IMR-90 (cell line): ENCODE measurements at regions not wholly inside any gene's neighbourhood (a gene's known extent, or its start where the extent isn't known, plus 50 kb on each side); places are given as distances from the start of the nearest gene placed in this dataset.
A peak's percentile ranks its signal among the peaks of the same experiment; 100 is the strongest.

Experiments used
- ATAC-seq: fragments of 200-7000 bp; cut with Tn5 transposase; 2 replicates; pipeline ENCODE4 v1.9.1; 2020; ENCODE audit warnings: low read depth, mild to moderate bottlenecking, moderate library complexity
- BruUV-seq: library from RNA; stranded (reverse); fragments of 400-500 nt; replicated peaks from 2 replicates; lab custom pipeline; 2021; lab: Mats Ljungman, UMichigan
- CTCF ChIA-PET: fragments of 300-600 bp; formaldehyde crosslinking; extraction: SDS; loops from one replicate; lab custom pipeline; 2021; ENCODE audit warnings: antibody characterized with exemption; lab: Yijun Ruan, JAX
- POLR2A ChIA-PET: fragments of 300-600 bp; sonication (Branson Sonifier 250); formaldehyde crosslinking; loops from one replicate; lab custom pipeline; 2022; ENCODE audit warnings: antibody characterized with exemption; ENCODE audit not compliant: unreplicated experiment; lab: Charles Lee
- DNase-seq: peaks from one replicate; pipeline ENCODE4 v3.0.0; 2013
- H2AFZ ChIP-seq: replicated peaks from 2 replicates; pipeline ENCODE3; 2013; ENCODE audit warnings: low read length, mild to moderate bottlenecking; ENCODE audit not compliant: poor library complexity
- H2AK5ac ChIP-seq: 2 replicates; pipeline ENCODE4 v1.6.1; 2013; ENCODE audit warnings: low read depth, low read length, inconsistent platforms
- H2AK9ac ChIP-seq: replicated peaks from 2 replicates; pipeline ENCODE3; 2013; ENCODE audit warnings: mild to moderate bottlenecking, low read depth, low read length, moderate library complexity; ENCODE audit not compliant: poor library complexity
- H2BK120ac ChIP-seq: 2 replicates; pipeline ENCODE4 v1.6.1; 2013; ENCODE audit warnings: low read depth, low read length, inconsistent platforms
- H2BK15ac ChIP-seq: 3 replicates; pipeline ENCODE4 v1.6.1; 2013; ENCODE audit warnings: low read depth, low read length, inconsistent platforms
- H2BK20ac ChIP-seq: 2 replicates; pipeline ENCODE4 v1.6.1; 2013; ENCODE audit warnings: low read depth, mild to moderate bottlenecking, inconsistent platforms, low read length, moderate library complexity
- H2BK5ac ChIP-seq: 2 replicates; pipeline ENCODE4 v1.6.1; 2013; ENCODE audit warnings: mild to moderate bottlenecking, low read depth, low read length, inconsistent platforms; ENCODE audit not compliant: poor library complexity, severe bottlenecking
- H3K14ac ChIP-seq: replicated peaks from 2 replicates; pipeline ENCODE4 v1.6.1; 2013; ENCODE audit warnings: low read depth, low read length, inconsistent platforms
- H3K18ac ChIP-seq: 2 replicates; pipeline ENCODE4 v1.6.1; 2013; ENCODE audit warnings: low read depth, low read length, control low read depth
- H3K23ac ChIP-seq: 2 replicates; pipeline ENCODE4 v1.6.1; 2013; ENCODE audit warnings: low read depth, low read length, inconsistent platforms
- H3K27ac ChIP-seq: 2 replicates; pipeline ENCODE4 v1.5.1; 2013; ENCODE audit warnings: mild to moderate bottlenecking, control low read depth, low read length; ENCODE audit not compliant: insufficient read depth
- H3K27me3 ChIP-seq: 2 replicates; pipeline ENCODE4 v1.6.1; 2013; ENCODE audit warnings: low read length; ENCODE audit not compliant: control insufficient read depth, insufficient read depth
- H3K36me3 ChIP-seq: 2 replicates; pipeline ENCODE4 v1.6.1; 2013; ENCODE audit warnings: low read length, mixed read lengths; ENCODE audit not compliant: control insufficient read depth, insufficient read depth
- H3K4ac ChIP-seq: 2 replicates; pipeline ENCODE4 v1.6.1; 2013; ENCODE audit warnings: low read depth, low read length, inconsistent platforms
- H3K4me1 ChIP-seq: 2 replicates; pipeline ENCODE4 v1.6.1; 2013; ENCODE audit warnings: low read length, mixed read lengths; ENCODE audit not compliant: control insufficient read depth, insufficient read depth
- H3K4me2 ChIP-seq: 2 replicates; pipeline ENCODE4 v1.6.1; 2013; ENCODE audit warnings: low read depth, mild to moderate bottlenecking, control low read depth, low read length, moderate library complexity
- H3K4me3 ChIP-seq: 2 replicates; pipeline ENCODE4 v1.5.1; 2013; ENCODE audit warnings: low read depth, mild to moderate bottlenecking, control low read depth, low read length, moderate library complexity; ENCODE audit not compliant: insufficient read depth
- H3K56ac ChIP-seq: 2 replicates; pipeline ENCODE4 v1.6.1; 2013; ENCODE audit warnings: low read length, inconsistent platforms; ENCODE audit not compliant: insufficient read depth; ENCODE audit errors: extremely low read depth
- H3K79me1 ChIP-seq, 2 experiments: 2 replicates each; pipeline ENCODE4 v1.6.1; 2013; ENCODE audit warnings: low read length in 2 of 2, inconsistent platforms in 1 of 2, low read depth in 1 of 2
- H3K9ac ChIP-seq: 2 replicates; pipeline ENCODE4 v1.6.1; 2013; ENCODE audit warnings: low read depth, low read length, control low read depth
- H3K9me1 ChIP-seq: 2 replicates; pipeline ENCODE4 v1.6.1; 2013; ENCODE audit warnings: low read length, inconsistent platforms; ENCODE audit not compliant: insufficient read depth
- H3K9me3 ChIP-seq: 2 replicates; pipeline ENCODE4 v1.6.1; 2013; ENCODE audit warnings: low read length; ENCODE audit not compliant: control insufficient read depth, insufficient read depth
- H4K20me1 ChIP-seq: 2 replicates; pipeline ENCODE4 v1.6.1; 2013; ENCODE audit warnings: low read length, inconsistent platforms; ENCODE audit not compliant: insufficient read depth
- H4K5ac ChIP-seq: 2 replicates; pipeline ENCODE4 v1.6.1; 2013; ENCODE audit warnings: mild to moderate bottlenecking, low read depth, low read length, control low read depth
- H4K8ac ChIP-seq, 2 experiments: 2 replicates each; pipeline ENCODE4 v1.6.1; 2013; ENCODE audit warnings: low read depth in 2 of 2, low read length in 2 of 2, control low read depth in 1 of 2, inconsistent platforms in 1 of 2
- H4K91ac ChIP-seq: 2 replicates; pipeline ENCODE4 v1.6.1; 2013; ENCODE audit warnings: low read depth, low read length, inconsistent platforms; ENCODE audit not compliant: insufficient read depth
- CEBPB ChIP-seq: IDR thresholded peaks from 2 replicates; pipeline ENCODE4 v1.6.1; 2012; ENCODE audit warnings: low read depth, low read length, improper control_type of control experiment
- MAFK ChIP-seq: IDR thresholded peaks from 2 replicates; pipeline ENCODE4 v1.6.1; 2012; ENCODE audit warnings: low read depth, low read length, improper control_type of control experiment
- MAZ ChIP-seq: IDR thresholded peaks from 2 replicates; pipeline ENCODE4 v1.6.1; 2012; ENCODE audit warnings: low read depth, mild to moderate bottlenecking, low read length, improper control_type of control experiment, moderate library complexity, borderline replicate concordance
- RCOR1 ChIP-seq: IDR thresholded peaks from 2 replicates; pipeline ENCODE4 v1.6.1; 2012; ENCODE audit warnings: mild to moderate bottlenecking, low read length, improper control_type of control experiment; ENCODE audit not compliant: insufficient replicate concordance
- WGBS, 2 experiments: methylation state at CpG; one replicate each; pipeline versions ENCODE4 v1.1.5 to v1.1.7; 2013; ENCODE audit warnings: missing lambda C conversion rate in 2 of 2; ENCODE audit not compliant: insufficient read length in 1 of 2; ENCODE audit errors: extremely low coverage in 2 of 2; 5-methylcytosine and 5-hydroxymethylcytosine counted together
- dilution Hi-C: fragments of 300-500 bp; cut with HindIII; formaldehyde crosslinking; loops from one replicate; pipeline ENCODE4 v1.14.3; 2018; ENCODE audit warnings: low sequenced_read_pairs; ENCODE audit not compliant: unreplicated experiment
- in situ Hi-C: fragments of 300-500 bp; cut with MboI; formaldehyde crosslinking; loops from 3 replicates; pipeline ENCODE4 v1.14.3; 2019; ENCODE audit warnings: low sequenced_read_pairs, inconsistent platforms, mixed read lengths
- intact Hi-C: fragments of 100-400 bp; cut with micrococcal nuclease; formaldehyde crosslinking; loops from 2 replicates; pipeline ENCODE4 v1.10.0; 2022

GRCh38 chr3:152126260-152126659 is 142.5 kb upstream of the MBNL1 start:
- no CpG with 5 or more reads among the region's 2 CpGs for WGBS, 2 experiments
- no peak overlapping the region; the same call in 2 of the 3 replicates for H2BK15ac ChIP-seq
- dilution Hi-C loops: no loop called here
- H4K91ac ChIP-seq: no peak overlapping the region
- H3K56ac ChIP-seq: no peak overlapping the region
- no peak overlapping the region for H3K4me3 ChIP-seq
- no peaks in the 10 kb centered on the region for H3K9me3 ChIP-seq
- no peaks in the 10 kb centered on the region for H4K20me1 ChIP-seq
- DNase-seq: peak; percentile 55
- H3K27ac ChIP-seq: no peak overlapping the region
- peaks cover 2 to 4% of the 10 kb centered on the region in 2 experiments; a peak in 2 of 4 replicates for H3K79me1 ChIP-seq
- no peaks in the 10 kb centered on the region for H3K27me3 ChIP-seq
- H4K8ac ChIP-seq: no peak overlapping the region
- ChIA-PET POLR2A (interaction anchor here (0.6 kb wide), 1 partner anchor 33 kb away, joined by 11 read pairs; no protein-coding TSS in a partner anchor), CTCF (interaction anchor here (0.6 kb wide), 1 partner anchor 118 kb away, joined by 3 read pairs; no protein-coding TSS in a partner anchor)
- H4K5ac ChIP-seq: no peak overlapping the region
- no TSS peak for BruUV-seq
- no peak for ATAC-seq
- peaks cover 9% of the 10 kb centered on the region; the same call in 1 of the 2 replicates for H3K4me1 ChIP-seq
- intact Hi-C loops: no loop called here
- no peak overlapping the region for H2AK5ac ChIP-seq
- no peak overlapping the region for H2BK20ac ChIP-seq
- TF ChIP-seq MAZ: no peak
- no peak for TF ChIP-seq RCOR1
- TF ChIP-seq CEBPB: no peak
- TF ChIP-seq MAFK: no peak
- H2BK120ac ChIP-seq: no peak overlapping the region
- in situ Hi-C loops: no loop called here
- no peak overlapping the region for H2AK9ac ChIP-seq
- H3K4ac ChIP-seq: no peak overlapping the region
- peaks cover 3% of the 10 kb centered on the region; the same call in 1 of the 2 replicates for H3K9me1 ChIP-seq
- H2AFZ ChIP-seq: no peak overlapping the region
- no peak overlapping the region for H3K9ac ChIP-seq
- no peaks in the 10 kb centered on the region for H3K36me3 ChIP-seq
- H3K23ac ChIP-seq: no peak overlapping the region
- H3K18ac ChIP-seq: no peak overlapping the region
- peak overlapping the region; percentile 74; the same call in 1 of the 2 replicates for H3K4me2 ChIP-seq
- peak overlapping the region; percentile 41 for H2BK5ac ChIP-seq
- no peak overlapping the region for H3K14ac ChIP-seq
